ENCODE measurements at regions not wholly inside any gene's neighbourhood (a gene's known extent, or its start where the extent isn't known, plus 50 kb on each side); places are given as distances from the start of the nearest gene placed in this dataset.

DNA sequence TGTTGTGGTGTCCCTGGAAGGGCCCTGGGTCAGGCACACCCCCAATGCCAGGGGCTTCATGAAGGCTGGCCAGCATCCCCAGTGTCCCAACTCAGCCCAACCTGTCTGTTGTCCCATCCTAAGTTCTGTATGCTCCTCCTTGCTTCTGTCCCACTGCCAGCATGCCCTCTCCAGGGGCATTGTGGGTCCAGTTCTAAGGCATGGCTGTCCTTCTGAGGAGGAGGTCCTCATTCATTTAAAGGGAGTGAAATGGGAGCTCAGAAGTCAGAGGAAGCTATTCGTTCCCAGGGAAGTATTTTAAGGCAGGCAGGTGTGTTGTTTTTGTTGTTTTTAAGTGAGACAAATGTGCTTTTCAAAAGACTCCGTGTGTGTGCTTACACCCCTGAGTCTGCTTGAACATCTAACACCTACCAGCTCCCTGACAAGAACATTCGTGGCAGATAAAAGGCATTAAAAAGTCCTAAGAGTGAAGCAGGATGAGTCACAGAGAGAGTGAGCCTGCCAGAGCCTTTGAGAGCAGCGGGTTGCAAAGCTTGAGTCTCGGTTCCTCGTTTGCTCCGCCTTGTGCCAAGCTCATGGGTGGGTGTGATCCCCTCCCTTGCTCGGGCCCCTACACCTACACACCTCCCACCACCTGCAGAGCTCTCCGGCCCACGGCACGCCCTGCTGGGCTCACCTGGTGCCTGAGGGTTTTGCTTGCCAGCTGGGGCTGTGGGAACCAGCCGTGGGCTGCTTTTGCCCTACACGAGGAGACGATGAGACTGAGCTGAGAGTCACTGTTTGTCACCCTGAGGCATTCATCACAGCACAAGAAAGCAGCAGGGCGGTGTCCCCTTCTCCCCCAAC is 183.4 kb upstream of the TOPAZ1 start:
- no peak overlapping the region; the same call in 1 of the 2 replicates for H3K4me3 ChIP-seq (ENCODE audit: low read depth, low read length)
- TF ChIP-seq, protein P1, sequence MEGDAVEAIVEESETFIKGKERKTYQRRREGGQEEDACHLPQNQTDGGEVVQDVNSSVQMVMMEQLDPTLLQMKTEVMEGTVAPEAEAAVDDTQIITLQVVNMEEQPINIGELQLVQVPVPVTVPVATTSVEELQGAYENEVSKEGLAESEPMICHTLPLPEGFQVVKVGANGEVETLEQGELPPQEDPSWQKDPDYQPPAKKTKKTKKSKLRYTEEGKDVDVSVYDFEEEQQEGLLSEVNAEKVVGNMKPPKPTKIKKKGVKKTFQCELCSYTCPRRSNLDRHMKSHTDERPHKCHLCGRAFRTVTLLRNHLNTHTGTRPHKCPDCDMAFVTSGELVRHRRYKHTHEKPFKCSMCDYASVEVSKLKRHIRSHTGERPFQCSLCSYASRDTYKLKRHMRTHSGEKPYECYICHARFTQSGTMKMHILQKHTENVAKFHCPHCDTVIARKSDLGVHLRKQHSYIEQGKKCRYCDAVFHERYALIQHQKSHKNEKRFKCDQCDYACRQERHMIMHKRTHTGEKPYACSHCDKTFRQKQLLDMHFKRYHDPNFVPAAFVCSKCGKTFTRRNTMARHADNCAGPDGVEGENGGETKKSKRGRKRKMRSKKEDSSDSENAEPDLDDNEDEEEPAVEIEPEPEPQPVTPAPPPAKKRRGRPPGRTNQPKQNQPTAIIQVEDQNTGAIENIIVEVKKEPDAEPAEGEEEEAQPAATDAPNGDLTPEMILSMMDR (IDR thresholded peaks at IDR 0.05; ENCODE audit: insufficient read depth, low read depth, low read length, missing control alignments) = no peak
- peak; percentile 89 for DNase-seq (ENCODE audit: low read depth)

DNA sequence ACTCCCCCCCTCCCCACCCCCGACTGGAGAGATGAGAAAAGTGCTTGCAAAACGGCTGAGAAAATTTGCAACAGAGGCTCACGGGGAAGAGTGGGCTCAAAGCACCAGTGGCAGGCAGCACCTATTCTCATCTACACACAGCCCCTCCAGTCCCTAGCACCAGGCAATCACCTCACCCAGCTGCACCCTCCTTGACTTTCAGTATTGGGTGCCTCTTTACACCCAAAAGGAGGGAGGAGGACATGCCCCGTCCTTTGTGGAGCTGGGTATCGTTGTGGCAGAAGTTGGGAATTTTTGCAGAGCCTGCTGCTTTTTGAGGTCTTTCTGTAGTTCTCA is 182.8 kb upstream of the TOPAZ1 start:
- TF ChIP-seq, protein P1 (IDR thresholded peaks at IDR 0.05; ENCODE audit: insufficient read depth, low read depth, low read length, missing control alignments) = no peak
- no peak overlapping the region for H3K4me3 ChIP-seq (ENCODE audit: low read depth, low read length)

GRCh38 chr3:44060164-44060563 is 181.5 kb upstream of the TOPAZ1 start:
- no peak for DNase-seq (ENCODE audit: low read depth)
- no peak overlapping the region for H3K4me3 ChIP-seq (ENCODE audit: low read depth, low read length)
- TF ChIP-seq, protein P1 (IDR thresholded peaks at IDR 0.05; ENCODE audit: insufficient read depth, low read depth, low read length, missing control alignments) = no peak

More for the DNA sequence above, 182.8 kb upstream of the TOPAZ1 start:
- no peak for DNase-seq (ENCODE audit: low read depth)

GRCh38 chr3:44061268-44061667 is 180.4 kb upstream of the TOPAZ1 start:
- TF ChIP-seq, protein P1 (IDR thresholded peaks at IDR 0.05; ENCODE audit: insufficient read depth, low read depth, low read length, missing control alignments) = no peak
- H3K4me3 ChIP-seq (ENCODE audit: low read depth, low read length) = no peak overlapping the region
- no peak for DNase-seq (ENCODE audit: low read depth)

- DNase-seq (ENCODE audit: low read depth) = no peak
- TF ChIP-seq, protein P1 (IDR thresholded peaks at IDR 0.05; ENCODE audit: insufficient read depth, low read depth, low read length, missing control alignments) = no peak
- H3K4me3 ChIP-seq (ENCODE audit: low read depth, low read length) = no peak overlapping the region
Measured at GRCh38 chr3:44061961-44062360, 179.7 kb upstream of the TOPAZ1 start.

DNA sequence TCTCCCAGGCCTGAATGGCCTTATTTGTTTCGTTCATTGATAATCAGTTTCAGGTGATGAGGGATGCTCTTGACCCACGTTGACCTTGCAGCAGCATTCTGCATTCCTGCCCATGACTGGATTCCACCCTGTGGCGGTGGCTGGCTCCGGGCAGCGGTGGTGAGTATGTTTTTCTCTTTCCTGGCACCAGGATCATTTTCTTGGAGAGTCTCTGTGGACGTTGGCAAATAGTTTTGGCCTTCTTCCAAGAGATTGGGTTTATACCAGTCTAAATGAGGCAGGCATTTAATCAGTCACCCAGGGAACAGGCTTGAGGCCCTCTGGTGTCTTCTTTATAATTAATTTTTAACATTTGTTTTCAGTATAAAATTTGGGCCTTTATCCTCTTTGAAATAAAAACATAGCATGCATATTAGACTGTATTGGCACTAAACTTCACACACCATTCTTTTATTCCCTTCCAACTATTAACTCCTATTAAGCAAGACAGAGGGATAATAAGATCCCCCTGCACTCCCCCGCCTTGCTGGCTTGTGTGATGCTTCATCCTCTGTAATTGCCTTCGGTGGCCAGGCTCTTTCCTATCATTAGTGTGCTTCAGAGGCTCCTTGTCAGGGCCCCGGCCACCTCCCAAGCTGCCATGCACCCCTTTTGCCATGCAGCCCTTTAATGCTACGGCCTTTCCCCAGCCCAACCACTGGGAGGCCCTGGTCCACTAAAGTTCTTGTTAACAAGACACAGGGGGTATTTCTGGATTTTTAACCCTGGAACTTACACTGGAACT is 176.2 kb upstream of the TOPAZ1 start:
- no peak overlapping the region for H3K4me3 ChIP-seq (ENCODE audit: low read depth, low read length)
- TF ChIP-seq, protein P1 (IDR thresholded peaks at IDR 0.05; ENCODE audit: insufficient read depth, low read depth, low read length, missing control alignments) = no peak
- no peak for DNase-seq (ENCODE audit: low read depth)
